IMR-90 (cell line): ENCODE measurements at regions not wholly inside any gene's neighbourhood (a gene's known extent, or its start where the extent isn't known, plus 50 kb on each side); places are given as distances from the start of the nearest gene placed in this dataset.

Experiments
- ATAC-seq: fragments of 200-7000 bp; cut with Tn5 transposase; 2 replicates; pipeline ENCODE4 v1.9.1; 2020; ENCODE audit warnings: low read depth, mild to moderate bottlenecking, moderate library complexity
- BruUV-seq: library from RNA; stranded (reverse); fragments of 400-500 nt; replicated peaks from 2 replicates; lab custom pipeline; 2021; lab: Mats Ljungman, UMichigan
- CTCF ChIA-PET: fragments of 300-600 bp; formaldehyde crosslinking; extraction: SDS; loops from one replicate; lab custom pipeline; 2021; ENCODE audit warnings: antibody characterized with exemption; lab: Yijun Ruan, JAX
- POLR2A ChIA-PET: fragments of 300-600 bp; sonication (Branson Sonifier 250); formaldehyde crosslinking; loops from one replicate; lab custom pipeline; 2022; ENCODE audit warnings: antibody characterized with exemption; ENCODE audit not compliant: unreplicated experiment; lab: Charles Lee
- DNase-seq: peaks from one replicate; pipeline ENCODE4 v3.0.0; 2013
- H2AFZ ChIP-seq: replicated peaks from 2 replicates; pipeline ENCODE3; 2013; ENCODE audit warnings: low read length, mild to moderate bottlenecking; ENCODE audit not compliant: poor library complexity
- H2AK5ac ChIP-seq: 2 replicates; pipeline ENCODE4 v1.6.1; 2013; ENCODE audit warnings: low read depth, low read length, inconsistent platforms
- H2AK9ac ChIP-seq: replicated peaks from 2 replicates; pipeline ENCODE3; 2013; ENCODE audit warnings: mild to moderate bottlenecking, low read depth, low read length, moderate library complexity; ENCODE audit not compliant: poor library complexity
- H2BK120ac ChIP-seq: 2 replicates; pipeline ENCODE4 v1.6.1; 2013; ENCODE audit warnings: low read depth, low read length, inconsistent platforms
- H2BK15ac ChIP-seq: 3 replicates; pipeline ENCODE4 v1.6.1; 2013; ENCODE audit warnings: low read depth, low read length, inconsistent platforms
- H2BK20ac ChIP-seq: 2 replicates; pipeline ENCODE4 v1.6.1; 2013; ENCODE audit warnings: low read depth, mild to moderate bottlenecking, inconsistent platforms, low read length, moderate library complexity
- H2BK5ac ChIP-seq: 2 replicates; pipeline ENCODE4 v1.6.1; 2013; ENCODE audit warnings: mild to moderate bottlenecking, low read depth, low read length, inconsistent platforms; ENCODE audit not compliant: poor library complexity, severe bottlenecking
- H3K14ac ChIP-seq: replicated peaks from 2 replicates; pipeline ENCODE4 v1.6.1; 2013; ENCODE audit warnings: low read depth, low read length, inconsistent platforms
- H3K18ac ChIP-seq: 2 replicates; pipeline ENCODE4 v1.6.1; 2013; ENCODE audit warnings: low read depth, low read length, control low read depth
- H3K23ac ChIP-seq: 2 replicates; pipeline ENCODE4 v1.6.1; 2013; ENCODE audit warnings: low read depth, low read length, inconsistent platforms
- H3K27ac ChIP-seq: 2 replicates; pipeline ENCODE4 v1.5.1; 2013; ENCODE audit warnings: mild to moderate bottlenecking, control low read depth, low read length; ENCODE audit not compliant: insufficient read depth
- H3K27me3 ChIP-seq: 2 replicates; pipeline ENCODE4 v1.6.1; 2013; ENCODE audit warnings: low read length; ENCODE audit not compliant: control insufficient read depth, insufficient read depth
- H3K36me3 ChIP-seq: 2 replicates; pipeline ENCODE4 v1.6.1; 2013; ENCODE audit warnings: low read length, mixed read lengths; ENCODE audit not compliant: control insufficient read depth, insufficient read depth
- H3K4ac ChIP-seq: 2 replicates; pipeline ENCODE4 v1.6.1; 2013; ENCODE audit warnings: low read depth, low read length, inconsistent platforms
- H3K4me1 ChIP-seq: 2 replicates; pipeline ENCODE4 v1.6.1; 2013; ENCODE audit warnings: low read length, mixed read lengths; ENCODE audit not compliant: control insufficient read depth, insufficient read depth
- H3K4me2 ChIP-seq: 2 replicates; pipeline ENCODE4 v1.6.1; 2013; ENCODE audit warnings: low read depth, mild to moderate bottlenecking, control low read depth, low read length, moderate library complexity
- H3K4me3 ChIP-seq: 2 replicates; pipeline ENCODE4 v1.5.1; 2013; ENCODE audit warnings: low read depth, mild to moderate bottlenecking, control low read depth, low read length, moderate library complexity; ENCODE audit not compliant: insufficient read depth
- H3K56ac ChIP-seq: 2 replicates; pipeline ENCODE4 v1.6.1; 2013; ENCODE audit warnings: low read length, inconsistent platforms; ENCODE audit not compliant: insufficient read depth; ENCODE audit errors: extremely low read depth
- H3K79me1 ChIP-seq, 2 experiments: 2 replicates each; pipeline ENCODE4 v1.6.1; 2013; ENCODE audit warnings: low read length in 2 of 2, inconsistent platforms in 1 of 2, low read depth in 1 of 2
- H3K9ac ChIP-seq: 2 replicates; pipeline ENCODE4 v1.6.1; 2013; ENCODE audit warnings: low read depth, low read length, control low read depth
- H3K9me1 ChIP-seq: 2 replicates; pipeline ENCODE4 v1.6.1; 2013; ENCODE audit warnings: low read length, inconsistent platforms; ENCODE audit not compliant: insufficient read depth
- H3K9me3 ChIP-seq: 2 replicates; pipeline ENCODE4 v1.6.1; 2013; ENCODE audit warnings: low read length; ENCODE audit not compliant: control insufficient read depth, insufficient read depth
- H4K20me1 ChIP-seq: 2 replicates; pipeline ENCODE4 v1.6.1; 2013; ENCODE audit warnings: low read length, inconsistent platforms; ENCODE audit not compliant: insufficient read depth
- H4K5ac ChIP-seq: 2 replicates; pipeline ENCODE4 v1.6.1; 2013; ENCODE audit warnings: mild to moderate bottlenecking, low read depth, low read length, control low read depth
- H4K8ac ChIP-seq, 2 experiments: 2 replicates each; pipeline ENCODE4 v1.6.1; 2013; ENCODE audit warnings: low read depth in 2 of 2, low read length in 2 of 2, control low read depth in 1 of 2, inconsistent platforms in 1 of 2
- H4K91ac ChIP-seq: 2 replicates; pipeline ENCODE4 v1.6.1; 2013; ENCODE audit warnings: low read depth, low read length, inconsistent platforms; ENCODE audit not compliant: insufficient read depth
- BHLHE40 ChIP-seq: fragments of 150-350 bp; IDR thresholded peaks from 2 replicates; pipeline ENCODE4 v1.6.1; 2016; ENCODE audit warnings: mild to moderate bottlenecking, low read depth, low read length
- CEBPB ChIP-seq: IDR thresholded peaks from 2 replicates; pipeline ENCODE4 v1.6.1; 2012; ENCODE audit warnings: low read depth, low read length, improper control_type of control experiment
- CHD1 ChIP-seq: IDR thresholded peaks from 2 replicates; pipeline ENCODE4 v1.6.1; 2012; ENCODE audit warnings: low read depth, low read length, improper control_type of control experiment
- FOS ChIP-seq: fragments of 150-350 bp; IDR thresholded peaks from 2 replicates; pipeline ENCODE4 v1.6.1; 2016; ENCODE audit warnings: low read depth, low read length
- MAFK ChIP-seq: IDR thresholded peaks from 2 replicates; pipeline ENCODE4 v1.6.1; 2012; ENCODE audit warnings: low read depth, low read length, improper control_type of control experiment
- MAZ ChIP-seq: IDR thresholded peaks from 2 replicates; pipeline ENCODE4 v1.6.1; 2012; ENCODE audit warnings: low read depth, mild to moderate bottlenecking, low read length, improper control_type of control experiment, moderate library complexity, borderline replicate concordance
- MXI1 ChIP-seq: IDR thresholded peaks from 2 replicates; pipeline ENCODE4 v1.6.1; 2012; ENCODE audit warnings: low read depth, mild to moderate bottlenecking, low read length, moderate library complexity, borderline replicate concordance
- NFE2L2 ChIP-seq: fragments of 150-350 bp; IDR thresholded peaks from 2 replicates; pipeline ENCODE4 v1.6.1; 2016; ENCODE audit warnings: low read depth, mild to moderate bottlenecking, low read length
- POLR2A ChIP-seq: IDR thresholded peaks from 2 replicates; pipeline ENCODE4 v1.6.1; 2012; ENCODE audit warnings: mild to moderate bottlenecking, low read depth, low read length
- RAD21 ChIP-seq: IDR thresholded peaks from 2 replicates; pipeline ENCODE4 v1.6.1; 2012; ENCODE audit warnings: low read length, improper control_type of control experiment
- RCOR1 ChIP-seq: IDR thresholded peaks from 2 replicates; pipeline ENCODE4 v1.6.1; 2012; ENCODE audit warnings: mild to moderate bottlenecking, low read length, improper control_type of control experiment; ENCODE audit not compliant: insufficient replicate concordance
- RFX5 ChIP-seq: IDR thresholded peaks from 2 replicates; pipeline ENCODE4 v1.8.0; 2012; ENCODE audit warnings: low read depth, mild to moderate bottlenecking, low read length, moderate library complexity
- SMC3 ChIP-seq: fragments of 150-350 bp; IDR thresholded peaks from 2 replicates; pipeline ENCODE4 v1.6.1; 2016; ENCODE audit warnings: low read depth, mild to moderate bottlenecking, antibody characterized with exemption, low read length, moderate library complexity
- WGBS, 2 experiments: methylation state at CpG; one replicate each; pipeline versions ENCODE4 v1.1.5 to v1.1.7; 2013; ENCODE audit warnings: missing lambda C conversion rate in 2 of 2; ENCODE audit not compliant: insufficient read length in 1 of 2; ENCODE audit errors: extremely low coverage in 2 of 2; 5-methylcytosine and 5-hydroxymethylcytosine counted together
- dilution Hi-C: fragments of 300-500 bp; cut with HindIII; formaldehyde crosslinking; loops from one replicate; pipeline ENCODE4 v1.14.3; 2018; ENCODE audit warnings: low sequenced_read_pairs; ENCODE audit not compliant: unreplicated experiment
- in situ Hi-C: fragments of 300-500 bp; cut with MboI; formaldehyde crosslinking; loops from 3 replicates; pipeline ENCODE4 v1.14.3; 2019; ENCODE audit warnings: low sequenced_read_pairs, inconsistent platforms, mixed read lengths
- intact Hi-C: fragments of 100-400 bp; cut with micrococcal nuclease; formaldehyde crosslinking; loops from 2 replicates; pipeline ENCODE4 v1.10.0; 2022
- TF ChIP-seq, protein P1 (sequence below): conservative IDR thresholded peaks from 2 replicates; pipeline ENCODE4 v1.5.1; 2012; ENCODE audit warnings: mild to moderate bottlenecking, low read depth, low read length, improper control_type of control experiment
- TF ChIP-seq, protein P2 (sequence below): fragments of 150-350 bp; IDR thresholded peaks from 2 replicates; pipeline ENCODE4 v1.6.1; 2017; ENCODE audit warnings: mild to moderate bottlenecking, antibody characterized with exemption, low read length, low read depth
- TF ChIP-seq, protein P3 (sequence below): fragments of 150-350 bp; IDR thresholded peaks from 2 replicates; pipeline ENCODE4 v1.6.1; 2016; ENCODE audit warnings: low read depth, mild to moderate bottlenecking, low read length, moderate library complexity, borderline replicate concordance

DNA sequence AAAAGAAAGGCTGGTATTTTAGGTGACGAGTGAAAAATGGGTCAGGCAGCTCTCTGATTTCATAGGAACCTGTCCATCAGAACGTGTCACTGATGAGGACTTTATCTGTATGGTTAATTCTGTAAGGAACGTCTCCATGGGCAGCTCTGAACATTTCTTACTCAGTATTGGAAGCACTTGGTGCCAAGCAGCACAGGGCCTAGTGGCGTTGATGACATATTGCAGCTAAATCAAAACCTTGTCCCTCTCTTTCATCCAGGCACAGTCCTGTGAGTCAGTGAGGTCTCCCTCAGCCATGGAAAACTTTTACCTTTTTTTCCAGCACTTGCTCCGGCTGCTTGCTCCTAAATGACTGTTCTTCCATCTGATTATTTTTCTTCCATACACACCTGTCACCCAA, 301.9 kb downstream of the DHX15 start:
- H4K5ac ChIP-seq = no peak overlapping the region
- WGBS, 2 experiments = 60% methylated on average over 1 of the region's 5 CpGs; no CpG with 5 or more reads in 1 of the 2 experiments
- H3K36me3 ChIP-seq = no peaks in the 10 kb centered on the region
- no peak overlapping the region for H4K91ac ChIP-seq
- no peak for DNase-seq
- no peak overlapping the region for H3K56ac ChIP-seq
- no peak overlapping the region for H3K23ac ChIP-seq
- BruUV-seq = no TSS peak
- no peak overlapping the region for H2BK20ac ChIP-seq
- H3K9me3 ChIP-seq = peaks cover 1% of the 10 kb centered on the region; the same call in 1 of the 2 replicates
- CTCF ChIA-PET = interaction anchor here (0.6 kb wide), 1 partner anchor 35 kb away, joined by 6 read pairs; no protein-coding TSS in a partner anchor
- TF ChIP-seq RFX5 (no peak), CHD1 (no peak), MAZ (no peak), NFE2L2 (no peak), FOS (no peak), RAD21 (no peak), MAFK (no peak), CEBPB (no peak), SMC3 (no peak), BHLHE40 (no peak), MXI1 (no peak), RCOR1 (no peak), POLR2A (no peak)
- TF ChIP-seq, protein P1, sequence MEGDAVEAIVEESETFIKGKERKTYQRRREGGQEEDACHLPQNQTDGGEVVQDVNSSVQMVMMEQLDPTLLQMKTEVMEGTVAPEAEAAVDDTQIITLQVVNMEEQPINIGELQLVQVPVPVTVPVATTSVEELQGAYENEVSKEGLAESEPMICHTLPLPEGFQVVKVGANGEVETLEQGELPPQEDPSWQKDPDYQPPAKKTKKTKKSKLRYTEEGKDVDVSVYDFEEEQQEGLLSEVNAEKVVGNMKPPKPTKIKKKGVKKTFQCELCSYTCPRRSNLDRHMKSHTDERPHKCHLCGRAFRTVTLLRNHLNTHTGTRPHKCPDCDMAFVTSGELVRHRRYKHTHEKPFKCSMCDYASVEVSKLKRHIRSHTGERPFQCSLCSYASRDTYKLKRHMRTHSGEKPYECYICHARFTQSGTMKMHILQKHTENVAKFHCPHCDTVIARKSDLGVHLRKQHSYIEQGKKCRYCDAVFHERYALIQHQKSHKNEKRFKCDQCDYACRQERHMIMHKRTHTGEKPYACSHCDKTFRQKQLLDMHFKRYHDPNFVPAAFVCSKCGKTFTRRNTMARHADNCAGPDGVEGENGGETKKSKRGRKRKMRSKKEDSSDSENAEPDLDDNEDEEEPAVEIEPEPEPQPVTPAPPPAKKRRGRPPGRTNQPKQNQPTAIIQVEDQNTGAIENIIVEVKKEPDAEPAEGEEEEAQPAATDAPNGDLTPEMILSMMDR = no peak
- TF ChIP-seq, protein P2, sequence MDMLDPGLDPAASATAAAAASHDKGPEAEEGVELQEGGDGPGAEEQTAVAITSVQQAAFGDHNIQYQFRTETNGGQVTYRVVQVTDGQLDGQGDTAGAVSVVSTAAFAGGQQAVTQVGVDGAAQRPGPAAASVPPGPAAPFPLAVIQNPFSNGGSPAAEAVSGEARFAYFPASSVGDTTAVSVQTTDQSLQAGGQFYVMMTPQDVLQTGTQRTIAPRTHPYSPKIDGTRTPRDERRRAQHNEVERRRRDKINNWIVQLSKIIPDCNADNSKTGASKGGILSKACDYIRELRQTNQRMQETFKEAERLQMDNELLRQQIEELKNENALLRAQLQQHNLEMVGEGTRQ = no peak
- TF ChIP-seq, protein P3, sequence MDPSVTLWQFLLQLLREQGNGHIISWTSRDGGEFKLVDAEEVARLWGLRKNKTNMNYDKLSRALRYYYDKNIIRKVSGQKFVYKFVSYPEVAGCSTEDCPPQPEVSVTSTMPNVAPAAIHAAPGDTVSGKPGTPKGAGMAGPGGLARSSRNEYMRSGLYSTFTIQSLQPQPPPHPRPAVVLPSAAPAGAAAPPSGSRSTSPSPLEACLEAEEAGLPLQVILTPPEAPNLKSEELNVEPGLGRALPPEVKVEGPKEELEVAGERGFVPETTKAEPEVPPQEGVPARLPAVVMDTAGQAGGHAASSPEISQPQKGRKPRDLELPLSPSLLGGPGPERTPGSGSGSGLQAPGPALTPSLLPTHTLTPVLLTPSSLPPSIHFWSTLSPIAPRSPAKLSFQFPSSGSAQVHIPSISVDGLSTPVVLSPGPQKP = no peak
- H3K9me1 ChIP-seq = no peaks in the 10 kb centered on the region
- H4K8ac ChIP-seq = no peak overlapping the region
- no peak for ATAC-seq
- H2AK5ac ChIP-seq = no peak overlapping the region
- dilution Hi-C loops = no loop called here
- H3K27me3 ChIP-seq = peaks cover 16% of the 10 kb centered on the region
- H3K4me3 ChIP-seq = no peak overlapping the region
- H3K9ac ChIP-seq = no peak overlapping the region
- H2AFZ ChIP-seq = no peak overlapping the region
- no peak overlapping the region for H2AK9ac ChIP-seq
- no peaks in the 10 kb centered on the region for H3K79me1 ChIP-seq
- no peak overlapping the region for H3K14ac ChIP-seq
- H3K18ac ChIP-seq = no peak overlapping the region
- H2BK120ac ChIP-seq = no peak overlapping the region
- no peak overlapping the region for H3K27ac ChIP-seq
- H3K4me1 ChIP-seq = peaks cover 2% of the 10 kb centered on the region; the same call in 1 of the 2 replicates
- H3K4me2 ChIP-seq = no peak overlapping the region
- H3K4ac ChIP-seq = no peak overlapping the region
- in situ Hi-C loops = no loop called here
- POLR2A ChIA-PET = no interaction called here
- H2BK15ac ChIP-seq = no peak overlapping the region
- intact Hi-C loops = no loop called here
- H4K20me1 ChIP-seq = no peaks in the 10 kb centered on the region
- H2BK5ac ChIP-seq = no peak overlapping the region
